GM13977 (cell line): ENCODE measurements at regions not wholly inside any gene's neighbourhood (a gene's known extent, or its start where the extent isn't known, plus 50 kb on each side); places are given as distances from the start of the nearest gene placed in this dataset.
"Not testable (repeated sequence)": the region's sequence is repeated elsewhere in the genome, so short reads cannot be mapped to it uniquely, and the experiment has no call there.

Experiments used
- DNase-seq: peaks from one replicate; pipeline ENCODE4 v3.0.0; 2012; ENCODE audit warnings: low spot score
- in situ Hi-C: fragments of 300-500 bp; cut with MboI; formaldehyde crosslinking; loops from one replicate; pipeline ENCODE4 v1.12.0; 2022; ENCODE audit warnings: low sequenced_read_pairs, low pct_unique_long_range_greater_than_20kb, mixed read lengths, inconsistent platforms; ENCODE audit not compliant: unreplicated experiment
- TF ChIP-seq, protein P1 (sequence below): IDR thresholded peaks from 2 replicates; pipeline ENCODE4 v1.5.1; 2012; ENCODE audit warnings: mild to moderate bottlenecking, control low read depth; ENCODE audit not compliant: insufficient read depth; ENCODE audit errors: extremely low read depth, missing control alignments

DNA sequence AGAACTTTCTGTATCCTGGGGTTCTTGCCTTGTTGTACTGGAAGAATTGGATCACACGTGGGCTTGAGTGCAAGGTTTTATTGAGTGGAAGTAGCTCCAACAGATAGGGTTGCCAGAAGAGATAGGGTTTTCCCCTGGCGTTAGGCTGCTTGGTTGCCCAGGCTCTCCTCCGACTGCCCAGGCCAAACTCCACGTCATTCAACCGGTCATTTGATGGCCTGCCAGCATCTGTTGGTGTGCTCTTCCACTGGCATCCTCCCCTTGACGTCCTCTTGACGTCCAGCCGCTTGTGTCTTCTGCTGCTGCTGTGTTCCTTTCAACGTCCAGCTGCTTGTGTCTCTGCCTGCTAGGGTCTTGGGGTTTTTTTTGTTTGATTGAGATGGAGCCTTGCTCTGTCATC, 111.2 kb upstream of the XIST start:
- DNase-seq, result no peak
- in situ Hi-C loops, result no loop called here
- TF ChIP-seq, protein P1, sequence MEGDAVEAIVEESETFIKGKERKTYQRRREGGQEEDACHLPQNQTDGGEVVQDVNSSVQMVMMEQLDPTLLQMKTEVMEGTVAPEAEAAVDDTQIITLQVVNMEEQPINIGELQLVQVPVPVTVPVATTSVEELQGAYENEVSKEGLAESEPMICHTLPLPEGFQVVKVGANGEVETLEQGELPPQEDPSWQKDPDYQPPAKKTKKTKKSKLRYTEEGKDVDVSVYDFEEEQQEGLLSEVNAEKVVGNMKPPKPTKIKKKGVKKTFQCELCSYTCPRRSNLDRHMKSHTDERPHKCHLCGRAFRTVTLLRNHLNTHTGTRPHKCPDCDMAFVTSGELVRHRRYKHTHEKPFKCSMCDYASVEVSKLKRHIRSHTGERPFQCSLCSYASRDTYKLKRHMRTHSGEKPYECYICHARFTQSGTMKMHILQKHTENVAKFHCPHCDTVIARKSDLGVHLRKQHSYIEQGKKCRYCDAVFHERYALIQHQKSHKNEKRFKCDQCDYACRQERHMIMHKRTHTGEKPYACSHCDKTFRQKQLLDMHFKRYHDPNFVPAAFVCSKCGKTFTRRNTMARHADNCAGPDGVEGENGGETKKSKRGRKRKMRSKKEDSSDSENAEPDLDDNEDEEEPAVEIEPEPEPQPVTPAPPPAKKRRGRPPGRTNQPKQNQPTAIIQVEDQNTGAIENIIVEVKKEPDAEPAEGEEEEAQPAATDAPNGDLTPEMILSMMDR, result no peak

DNA sequence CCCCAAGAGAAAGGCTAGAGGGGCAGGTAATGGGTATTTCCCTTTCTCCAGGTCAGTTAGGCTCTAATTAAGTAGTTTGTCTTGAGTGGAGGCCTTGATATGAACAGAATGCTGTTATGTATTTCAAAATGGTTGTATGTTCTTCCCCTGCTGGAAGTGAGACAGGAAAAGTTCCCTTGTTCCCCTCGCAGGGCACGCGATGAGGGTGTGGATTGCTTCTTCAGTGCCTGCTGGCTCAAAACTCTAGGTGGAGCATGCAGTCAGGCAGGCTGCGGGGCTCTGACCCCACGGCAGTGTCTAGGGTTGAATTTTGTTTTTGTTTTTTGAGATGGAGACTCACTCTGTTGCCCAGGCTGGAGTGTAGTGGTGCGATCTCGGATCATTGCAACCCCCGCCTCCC, 110.4 kb upstream of the XIST start:
- TF ChIP-seq, protein P1, result no peak
- in situ Hi-C loops, result no loop called here
- DNase-seq, result no peak

DNA sequence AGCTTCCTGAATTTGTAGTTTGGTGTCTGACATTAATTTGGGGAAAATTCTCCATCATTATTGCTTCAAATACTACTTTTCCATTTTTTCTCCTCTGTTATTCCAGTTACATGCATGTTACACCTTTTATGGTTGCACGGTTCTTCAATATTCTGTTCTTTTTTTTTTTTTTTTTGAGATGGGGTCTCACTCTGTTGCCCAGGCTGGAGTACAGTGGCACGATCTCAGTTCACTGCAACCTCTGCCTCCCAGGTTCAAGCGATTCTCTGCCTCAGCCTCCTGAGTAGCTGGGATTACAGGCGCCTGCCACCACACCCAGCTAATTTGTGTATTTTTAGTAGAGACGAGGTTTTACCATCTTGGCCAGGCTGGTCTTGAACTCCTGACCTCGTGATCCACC, 109.4 kb upstream of the XIST start:
- DNase-seq, in situ Hi-C loops: not testable (repeated sequence)

DNA sequence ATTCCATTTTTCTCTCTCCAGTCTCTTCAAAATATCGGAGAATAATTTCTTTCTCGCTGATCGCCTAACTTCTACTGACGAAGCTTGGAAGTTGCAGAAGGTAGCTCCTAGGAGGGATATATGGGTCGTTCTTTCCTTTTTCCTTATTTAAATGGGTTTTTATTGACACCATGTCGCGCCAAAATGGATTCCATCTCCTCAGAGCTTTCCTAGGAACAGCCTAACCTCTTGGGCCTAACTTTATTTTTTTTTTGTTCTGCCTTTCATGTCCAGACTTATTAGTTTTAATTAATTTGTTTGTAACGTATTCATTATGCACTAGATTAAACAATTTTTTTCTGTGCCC, 92.0 kb upstream of the XIST start:
- in situ Hi-C loops, result no loop called here
- TF ChIP-seq, protein P1, result no peak
- DNase-seq, result no peak

DNA sequence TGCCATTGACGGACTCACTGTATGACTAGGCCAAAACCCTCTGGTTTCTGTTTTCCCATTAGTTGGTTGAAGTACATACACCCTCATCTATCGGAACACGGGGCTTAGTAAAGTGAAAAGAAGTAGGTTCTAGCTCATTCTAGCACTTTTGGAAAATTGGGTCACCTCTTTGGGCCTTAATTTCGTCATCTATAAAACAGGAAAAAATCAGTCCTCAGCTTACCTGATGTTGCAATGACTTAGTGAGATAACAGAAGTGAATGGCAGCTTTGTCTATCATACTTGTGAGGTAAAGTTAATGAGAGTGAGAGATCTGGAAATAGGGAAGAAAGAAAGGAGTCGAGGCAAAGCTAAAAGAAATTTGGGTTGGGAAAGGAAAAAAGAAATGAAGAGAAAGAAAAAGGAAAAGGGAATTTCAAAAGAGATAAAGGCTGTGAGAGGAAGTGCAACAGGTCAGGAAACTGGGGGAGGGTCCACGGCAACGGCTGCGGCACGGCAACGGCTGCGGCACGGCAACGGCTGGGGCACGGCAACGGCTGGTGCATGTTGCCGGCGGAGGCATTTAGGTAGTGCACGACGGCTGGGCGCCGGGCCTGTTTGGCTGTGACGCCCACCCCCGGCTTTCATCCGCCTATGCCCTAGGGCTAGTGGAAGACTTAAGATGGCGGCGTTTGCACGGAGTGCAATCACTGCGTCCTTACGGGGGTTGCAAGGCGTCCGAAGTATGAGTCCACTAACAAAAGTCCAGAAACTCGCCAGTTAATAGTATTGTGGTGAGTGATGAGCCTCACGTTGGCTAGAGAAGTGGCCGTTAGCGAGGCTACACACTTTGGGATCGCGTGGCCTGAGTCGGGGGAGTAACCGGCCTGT, 91.4 kb upstream of the XIST start:
- DNase-seq, result peak; percentile 88
- in situ Hi-C loops, result no loop called here
- TF ChIP-seq, protein P1, result no peak

DNA sequence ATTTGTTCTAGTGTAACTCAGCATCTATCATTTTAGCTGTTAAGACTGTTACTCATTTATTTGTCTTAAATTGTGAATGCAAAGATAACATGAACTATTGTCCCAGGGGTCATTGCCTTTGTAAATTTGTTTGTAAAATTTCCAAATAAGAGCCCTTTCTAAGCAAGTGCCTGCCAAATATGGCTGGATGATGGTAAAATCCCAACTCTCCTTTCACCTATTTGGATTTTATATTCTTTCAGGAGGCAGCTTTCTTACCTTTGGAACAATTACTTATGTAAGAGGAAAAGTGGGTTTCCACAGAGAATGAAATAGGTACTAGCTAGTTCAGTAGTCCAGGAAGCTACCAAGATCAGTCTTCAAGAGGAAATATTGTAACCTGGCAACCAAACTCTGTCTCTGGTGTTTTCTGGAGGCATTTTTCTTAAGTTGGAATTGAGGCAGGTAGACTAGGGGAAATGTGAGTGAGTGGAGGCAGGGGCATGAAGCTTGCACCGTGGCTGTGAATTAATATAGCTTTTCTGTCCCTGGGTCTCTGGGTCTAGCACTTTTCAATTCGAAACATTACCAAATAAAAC, 88.5 kb upstream of the XIST start:
- DNase-seq, result no peak
- TF ChIP-seq, protein P1, result no peak
- in situ Hi-C loops, result no loop called here

DNA sequence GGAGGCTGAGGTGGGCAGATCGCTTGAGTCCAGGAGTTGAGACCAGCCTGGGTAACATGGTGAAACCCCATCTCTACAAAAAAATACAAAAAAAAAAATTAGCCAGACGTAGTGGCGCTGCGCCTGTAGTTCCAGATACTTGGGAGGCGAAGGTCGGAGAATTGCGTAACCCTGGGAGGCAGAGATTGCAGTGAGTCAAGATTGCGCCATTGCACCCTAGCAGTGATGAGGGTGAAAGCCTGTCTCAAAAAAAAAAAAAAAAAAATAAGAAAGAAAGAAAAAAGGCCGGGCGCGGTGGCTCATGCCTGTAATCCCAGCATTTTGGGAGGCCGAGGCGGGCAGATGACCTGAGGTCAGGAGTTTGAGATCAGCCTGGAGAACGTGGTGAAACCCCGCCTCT, 85.3 kb upstream of the XIST start:
- DNase-seq, in situ Hi-C loops: not testable (repeated sequence)
